Pulmonary artery endothelial cell (primary cell): ENCODE measurements at regions not wholly inside any gene's neighbourhood (a gene's known extent, or its start where the extent isn't known, plus 50 kb on each side); places are given as distances from the start of the nearest gene placed in this dataset.

Experiments
- DNase-seq: peaks from one replicate; pipeline ENCODE4 v3.0.0-alpha.2; 2011; ENCODE audit warnings: low read depth, low spot score

GRCh38 chr7:25500393-25500921, 272.2 kb upstream of the NPVF start:
- DNase-seq, result no peak

GRCh38 chr7:25503306-25503705, 275.0 kb upstream of the NPVF start:
- DNase-seq, result no peak

GRCh38 chr7:25512061-25512687, 283.9 kb upstream of the NPVF start:
- DNase-seq, result no peak

GRCh38 chr7:25515633-25516275, 287.5 kb upstream of the NPVF start:
- DNase-seq, result no peak

- no peak for DNase-seq
Observed at GRCh38 chr7:25517906-25518305, 289.6 kb upstream of the NPVF start.

GRCh38 chr7:25520017-25520416, 291.7 kb upstream of the NPVF start:
- no peak for DNase-seq

GRCh38 chr7:25520516-25520915, 292.2 kb upstream of the NPVF start:
- DNase-seq, result no peak

GRCh38 chr7:25521236-25521635, 292.9 kb upstream of the NPVF start:
- no peak for DNase-seq

GRCh38 chr7:25522727-25523126, 294.4 kb upstream of the NPVF start:
- no peak for DNase-seq

- DNase-seq, result no peak
Observed at GRCh38 chr7:25527665-25528170, 299.4 kb upstream of the NPVF start.

GRCh38 chr7:25529320-25529719, 301.0 kb upstream of the NPVF start:
- no peak for DNase-seq

- no peak for DNase-seq
Observed at GRCh38 chr7:25536851-25537250, 308.6 kb upstream of the NPVF start.

GRCh38 chr7:25537662-25538375, 309.5 kb upstream of the NPVF start:
- DNase-seq, result no peak

- DNase-seq, result no peak
Observed at GRCh38 chr7:25541094-25541821, 313.0 kb upstream of the NPVF start.

GRCh38 chr7:25541877-25542276, 313.6 kb upstream of the NPVF start:
- DNase-seq, result no peak

GRCh38 chr7:25543210-25543609, 314.9 kb upstream of the NPVF start:
- no peak for DNase-seq

GRCh38 chr7:25543798-25544197, 315.5 kb upstream of the NPVF start:
- no peak for DNase-seq

- no peak for DNase-seq
Observed at GRCh38 chr7:25544254-25544653, 316.0 kb upstream of the NPVF start.

- no peak for DNase-seq
Observed at GRCh38 chr7:25545124-25546008, 317.1 kb upstream of the NPVF start.

GRCh38 chr7:25546306-25546705, 318.0 kb upstream of the NPVF start:
- no peak for DNase-seq
